GM12874 (cell line): ENCODE measurements at regions not wholly inside any gene's neighbourhood (a gene's known extent, or its start where the extent isn't known, plus 50 kb on each side); places are given as distances from the start of the nearest gene placed in this dataset.

Experiments
- CTCF ChIP-seq: IDR thresholded peaks from 2 replicates; pipeline ENCODE4 v1.5.1; 2011; ENCODE audit warnings: low read depth, mild to moderate bottlenecking, control low read depth, low read length, moderate library complexity; ENCODE audit not compliant: insufficient read depth

DNA sequence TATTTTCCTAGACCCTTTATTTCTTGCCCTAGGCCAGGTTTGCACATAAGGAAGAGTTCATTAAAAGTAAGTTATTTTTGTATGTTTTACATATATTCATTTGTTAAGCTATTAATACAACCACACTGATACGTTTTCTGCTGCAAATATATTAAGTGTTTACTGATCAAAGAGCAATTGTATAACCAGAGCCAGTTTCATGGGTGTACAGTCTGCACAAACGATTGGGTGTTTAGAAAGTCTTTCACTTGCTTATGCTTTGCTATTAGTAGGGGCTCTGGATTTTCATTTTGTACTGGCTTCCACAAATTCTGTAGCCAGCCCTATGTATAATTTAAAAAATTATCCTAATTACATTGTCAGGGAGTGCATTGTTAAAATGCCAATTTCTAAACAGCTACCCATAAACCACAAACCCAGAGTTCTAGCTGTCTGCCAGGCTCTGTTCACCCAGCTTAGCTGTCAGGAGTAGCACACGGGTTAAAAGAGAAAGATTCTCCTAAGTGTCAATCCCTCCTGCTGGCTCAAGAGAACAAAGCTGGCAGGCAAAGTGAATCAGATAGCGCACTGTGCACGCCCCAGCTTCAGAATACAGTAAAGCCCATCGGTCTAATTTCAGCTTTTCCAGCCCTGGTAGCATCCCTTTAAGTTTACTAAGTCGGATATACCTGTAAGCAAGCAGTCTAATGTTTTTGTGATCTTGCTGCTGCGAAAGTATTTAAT is 151.0 kb upstream of the LMO3 start:
- TF ChIP-seq CTCF: no peak

- TF ChIP-seq CTCF: no peak
Observed at GRCh38 chr12:16730772-16731171, 124.8 kb upstream of the LMO3 start.

DNA sequence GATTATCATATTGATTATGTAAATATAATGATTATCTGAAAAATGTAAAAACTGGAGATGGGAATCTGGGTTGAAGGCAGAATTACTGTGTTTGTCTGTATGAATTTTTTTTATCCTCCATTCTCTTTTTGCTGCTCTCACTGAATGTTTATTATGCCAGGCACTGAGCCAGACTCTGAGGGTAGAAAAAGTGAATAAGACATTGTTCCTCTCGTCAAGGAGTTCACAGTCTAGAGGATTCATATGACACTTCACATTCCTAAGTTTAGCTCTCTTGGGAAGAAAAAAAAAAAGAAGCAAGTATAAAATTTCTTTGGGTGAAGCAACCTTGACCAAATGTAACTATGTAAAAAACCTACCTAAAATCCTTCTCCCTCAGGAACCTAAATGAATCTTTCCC is 120.9 kb upstream of the LMO3 start:
- no peak for TF ChIP-seq CTCF

- TF ChIP-seq CTCF: no peak
Observed at GRCh38 chr12:16719713-16720416, 113.9 kb upstream of the LMO3 start.

- TF ChIP-seq CTCF: no peak
Observed at GRCh38 chr12:16716928-16717327, 111.0 kb upstream of the LMO3 start.

DNA sequence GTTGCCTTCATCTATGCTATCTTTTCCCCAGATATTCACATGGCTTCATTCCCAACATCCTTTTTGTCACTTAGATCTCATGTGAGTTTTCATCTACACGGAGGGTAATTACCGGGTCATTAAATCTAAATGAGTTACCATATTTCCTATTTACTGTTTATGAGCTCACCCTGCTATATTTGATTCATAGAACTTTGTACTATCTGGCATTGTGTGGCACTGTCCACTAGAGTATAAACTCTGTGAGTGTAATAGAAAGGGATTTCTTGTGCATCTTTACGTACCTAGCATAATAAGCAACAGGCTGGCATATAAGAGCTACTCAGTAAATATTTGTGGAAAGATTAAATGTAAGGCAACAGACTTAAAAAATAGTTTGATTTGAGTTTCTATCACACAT is 86.1 kb upstream of the LMO3 start:
- no peak for TF ChIP-seq CTCF

DNA sequence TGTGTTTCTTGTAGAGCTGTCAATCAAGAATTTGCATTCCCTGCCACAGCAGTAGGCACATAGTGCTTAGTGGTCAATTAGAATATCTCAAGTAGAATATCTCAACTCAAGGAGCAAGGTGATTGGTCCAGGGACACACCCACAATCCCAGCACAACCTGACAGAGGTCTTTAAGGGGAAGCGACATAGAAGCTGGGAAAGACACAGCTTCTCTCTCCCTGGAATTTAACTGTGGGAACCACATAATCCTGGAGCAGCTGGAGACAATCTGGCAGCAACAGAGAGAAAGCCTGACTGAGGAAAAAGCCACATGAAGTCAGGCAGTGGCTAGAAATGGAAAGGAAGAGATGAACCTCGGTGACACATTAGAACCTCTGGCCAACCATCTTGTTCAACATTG is 85.7 kb upstream of the LMO3 start:
- TF ChIP-seq CTCF: no peak
